Embryonic facial prominence (tissue), 1 donor: ENCODE measurements at regions not wholly inside any gene's neighbourhood (a gene's known extent, or its start where the extent isn't known, plus 50 kb on each side); places are given as distances from the start of the nearest gene placed in this dataset.

Experiments
- DNase-seq: peaks from one replicate; pipeline ENCODE4 v3.0.0-alpha.2; 2016; ENCODE audit errors: extremely low spot score

GRCh38 chr12:30437616-30438015 lies 258.1 kb downstream of the IPO8 start:
- DNase-seq, result no peak

- no peak for DNase-seq
These were observed 258.6 kb downstream of the IPO8 start for GRCh38 chr12:30437044-30437443.

- no peak for DNase-seq
These were observed 267.6 kb downstream of the IPO8 start for GRCh38 chr12:30428098-30428497.

GRCh38 chr12:30427555-30427954 lies 268.1 kb downstream of the IPO8 start:
- no peak for DNase-seq

- DNase-seq, result no peak
These were observed 270.2 kb downstream of the IPO8 start for GRCh38 chr12:30425445-30425844.

GRCh38 chr12:30423330-30423729 lies 272.3 kb downstream of the IPO8 start:
- DNase-seq, result no peak

- DNase-seq, result no peak
These were observed 272.8 kb downstream of the IPO8 start for GRCh38 chr12:30422844-30423243.

- no peak for DNase-seq
These were observed 275.1 kb downstream of the IPO8 start for GRCh38 chr12:30420561-30420960.

GRCh38 chr12:30417697-30418231 lies 277.9 kb downstream of the IPO8 start:
- DNase-seq, result no peak

GRCh38 chr12:30416631-30417030 lies 279.0 kb downstream of the IPO8 start:
- DNase-seq, result no peak

GRCh38 chr12:30415777-30416176 lies 279.9 kb downstream of the IPO8 start:
- DNase-seq, result no peak

GRCh38 chr12:30414507-30414906 lies 281.2 kb downstream of the IPO8 start:
- no peak for DNase-seq

GRCh38 chr12:30400349-30400748 lies 295.3 kb downstream of the IPO8 start:
- no peak for DNase-seq

GRCh38 chr12:30399859-30400258 lies 295.8 kb downstream of the IPO8 start:
- no peak for DNase-seq

- no peak for DNase-seq
These were observed 299.1 kb downstream of the IPO8 start for GRCh38 chr12:30396576-30396975.

GRCh38 chr12:30395190-30395589 lies 300.5 kb downstream of the IPO8 start:
- DNase-seq, result no peak

GRCh38 chr12:30391766-30392366 lies 303.8 kb downstream of the IPO8 start:
- no peak for DNase-seq

- DNase-seq, result no peak
These were observed 310.0 kb downstream of the IPO8 start for GRCh38 chr12:30385706-30386105.

- DNase-seq, result no peak
These were observed 310.7 kb downstream of the IPO8 start for GRCh38 chr12:30384976-30385375.

- DNase-seq, result no peak
These were observed 317.4 kb downstream of the IPO8 start for GRCh38 chr12:30378307-30378706.

- DNase-seq, result no peak
These were observed 330.8 kb downstream of the IPO8 start for GRCh38 chr12:30364822-30365221.

GRCh38 chr12:30361145-30361544 lies 334.5 kb downstream of the IPO8 start:
- no peak for DNase-seq

GRCh38 chr12:30358671-30359070 lies 337.0 kb downstream of the IPO8 start:
- no peak for DNase-seq
